SJSA1 (cell line): ENCODE measurements at regions not wholly inside any gene's neighbourhood (a gene's known extent, or its start where the extent isn't known, plus 50 kb on each side); places are given as distances from the start of the nearest gene placed in this dataset.

Experiments used
- DNase-seq, 2 experiments: peaks; one replicate each; pipeline ENCODE4 v3.0.0-alpha.2; 2015 to 2020; ENCODE audit warnings: low spot score in 2 of 2, low read depth in 1 of 2
- H3K27ac ChIP-seq: fragments of 250-450 bp; sonication (Bioruptor Pico); 2 replicates; pipeline ENCODE4 v1.5.1; 2020; ENCODE audit warnings: mild to moderate bottlenecking, moderate library complexity
- H3K27me3 ChIP-seq: fragments of 250-450 bp; sonication (Bioruptor Pico); replicated peaks from 2 replicates; pipeline ENCODE4 v1.5.1; 2020; ENCODE audit warnings: mild to moderate bottlenecking, moderate library complexity
- H3K36me3 ChIP-seq: fragments of 250-450 bp; sonication (Bioruptor Pico); 2 replicates; pipeline ENCODE4 v1.5.1; 2020; ENCODE audit warnings: mild to moderate bottlenecking
- H3K4me1 ChIP-seq: fragments of 250-450 bp; sonication (Bioruptor Pico); replicated peaks from 2 replicates; pipeline ENCODE4 v1.6.1; 2021; ENCODE audit warnings: mild to moderate bottlenecking
- H3K4me3 ChIP-seq: fragments of 250-450 bp; sonication (Bioruptor Pico); 2 replicates; pipeline ENCODE4 v1.5.1; 2020; ENCODE audit warnings: mild to moderate bottlenecking
- H3K9me3 ChIP-seq: fragments of 250-450 bp; sonication (Bioruptor Pico); replicated peaks from 2 replicates; pipeline ENCODE4 v1.5.1; 2020; ENCODE audit warnings: mild to moderate bottlenecking

DNA sequence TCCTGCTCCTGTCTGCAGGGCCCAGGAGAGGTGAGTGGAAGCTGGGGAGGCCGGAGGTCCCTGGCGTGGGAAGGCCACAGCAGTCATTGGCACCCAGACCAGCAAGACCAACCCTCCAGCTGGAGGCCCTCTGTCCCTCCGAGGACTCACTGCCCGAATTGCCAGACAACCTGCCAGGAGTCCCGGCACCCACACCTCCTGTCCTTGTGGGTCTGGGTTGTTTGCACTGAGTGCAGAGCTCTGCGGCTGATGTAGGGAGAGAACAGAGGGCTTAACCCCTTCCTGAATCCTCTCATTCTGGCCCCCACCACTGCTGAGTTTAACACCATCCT is 204.9 kb downstream of the KIF26A start:
- no peak for DNase-seq
- Histone ChIP-seq H3K4me1 (no peaks in the 10 kb centered on the region), H3K4me3 (no peak overlapping the region), H3K27me3 (no peaks in the 10 kb centered on the region), H3K36me3 (no peaks in the 10 kb centered on the region), H3K27ac (no peak overlapping the region), H3K9me3 (no peaks in the 10 kb centered on the region)

- Histone ChIP-seq H3K4me3 (no peak overlapping the region), H3K27ac (no peak overlapping the region), H3K27me3 (no peaks in the 10 kb centered on the region), H3K9me3 (no peaks in the 10 kb centered on the region), H3K36me3 (no peaks in the 10 kb centered on the region), H3K4me1 (no peaks in the 10 kb centered on the region)
- no peak for DNase-seq
Observed at GRCh38 chr14:104343690-104344640, 205.6 kb downstream of the KIF26A start.

GRCh38 chr14:104344818-104345620 is 206.6 kb downstream of the KIF26A start:
- Histone ChIP-seq H3K36me3 (no peaks in the 10 kb centered on the region), H3K27ac (no peak overlapping the region), H3K27me3 (no peaks in the 10 kb centered on the region), H3K9me3 (no peaks in the 10 kb centered on the region), H3K4me1 (no peaks in the 10 kb centered on the region), H3K4me3 (no peak overlapping the region)
- DNase-seq: no peak

GRCh38 chr14:104345621-104346462 is 207.5 kb downstream of the KIF26A start:
- H3K4me1 ChIP-seq: no peaks in the 10 kb centered on the region
- H3K36me3 ChIP-seq: no peaks in the 10 kb centered on the region
- no peak overlapping the region for H3K27ac ChIP-seq
- H3K4me3 ChIP-seq: no peak overlapping the region
- H3K27me3 ChIP-seq: no peaks in the 10 kb centered on the region; the same call in 1 of the 2 replicates
- peak in 1 of 2 experiments; percentile 31 for DNase-seq
- H3K9me3 ChIP-seq: no peaks in the 10 kb centered on the region

DNA sequence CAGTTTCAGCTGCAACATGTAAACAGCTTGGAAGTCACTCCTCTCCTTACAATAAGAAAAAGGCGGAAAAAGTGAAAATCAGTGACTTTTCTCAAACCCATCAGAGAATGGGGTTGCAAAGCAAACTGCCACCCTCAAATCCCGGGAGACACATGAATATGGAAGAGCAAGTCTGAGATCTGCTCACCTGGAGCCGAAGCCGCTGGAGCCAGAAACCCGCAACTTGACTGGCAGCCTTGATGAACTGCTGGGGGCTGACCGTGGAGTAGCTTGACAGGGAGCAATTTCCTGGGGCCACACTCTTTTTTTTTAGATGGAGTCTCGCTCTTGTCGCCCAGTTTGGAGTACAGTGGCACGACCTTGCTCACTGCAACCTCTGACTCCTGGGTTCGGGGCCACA is 208.2 kb downstream of the KIF26A start:
- Histone ChIP-seq H3K9me3 (no peaks in the 10 kb centered on the region), H3K4me3 (no peak overlapping the region), H3K27ac (no peak overlapping the region), H3K4me1 (no peaks in the 10 kb centered on the region), H3K27me3 (no peaks in the 10 kb centered on the region; the same call in 1 of the 2 replicates), H3K36me3 (no peaks in the 10 kb centered on the region)
- DNase-seq: no peak

- Histone ChIP-seq H3K36me3 (no peaks in the 10 kb centered on the region), H3K4me3 (no peak overlapping the region), H3K4me1 (no peaks in the 10 kb centered on the region), H3K9me3 (no peaks in the 10 kb centered on the region), H3K27me3 (no peaks in the 10 kb centered on the region; the same call in 1 of the 2 replicates), H3K27ac (no peak overlapping the region)
- DNase-seq: peak in 1 of 2 experiments; percentile 13
Observed at GRCh38 chr14:104348741-104349140, 210.4 kb downstream of the KIF26A start.

- no peaks in the 10 kb centered on the region for H3K36me3 ChIP-seq
- H3K9me3 ChIP-seq: no peaks in the 10 kb centered on the region
- H3K27ac ChIP-seq: no peak overlapping the region
- DNase-seq: no peak
- no peaks in the 10 kb centered on the region for H3K4me1 ChIP-seq
- H3K27me3 ChIP-seq: no peaks in the 10 kb centered on the region; the same call in 1 of the 2 replicates
- no peak overlapping the region for H3K4me3 ChIP-seq
Observed at GRCh38 chr14:104349950-104350349, 211.6 kb downstream of the KIF26A start.

DNA sequence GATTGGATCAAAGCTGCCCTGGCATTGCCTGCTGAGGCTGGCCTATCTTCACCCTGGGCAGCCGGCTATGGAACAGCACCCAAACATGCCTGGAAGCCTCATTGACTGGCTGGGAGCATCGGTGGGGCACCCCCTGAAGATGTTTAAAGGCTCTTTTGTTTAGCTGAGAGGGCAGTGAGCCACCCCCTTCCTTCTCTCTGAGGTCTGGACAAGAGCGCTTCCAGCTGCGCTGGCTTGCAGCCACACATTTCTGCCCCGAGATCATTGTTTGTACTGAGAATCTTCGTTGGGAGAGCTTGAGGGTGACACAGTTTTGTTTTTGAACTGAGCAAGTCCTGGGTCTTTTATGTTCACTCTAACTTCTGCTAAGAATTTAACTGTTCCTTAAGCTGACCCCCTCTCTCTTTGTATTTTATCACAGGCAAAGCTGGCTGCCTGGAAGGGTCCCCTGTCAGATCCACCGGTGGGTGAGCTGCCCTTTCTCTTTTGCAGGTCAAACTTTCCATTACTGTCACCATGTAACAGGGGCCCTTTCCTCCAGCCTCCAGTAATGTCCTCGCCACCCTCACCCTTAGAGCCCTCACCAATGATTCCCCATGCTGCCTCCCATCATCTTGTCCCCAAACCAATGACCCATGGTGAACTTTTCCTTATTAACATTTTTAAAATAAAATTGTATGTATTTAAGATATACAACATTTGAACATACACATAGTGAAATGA is 212.2 kb downstream of the KIF26A start:
- Histone ChIP-seq H3K27me3 (no peaks in the 10 kb centered on the region; the same call in 1 of the 2 replicates), H3K36me3 (no peaks in the 10 kb centered on the region), H3K4me1 (no peaks in the 10 kb centered on the region), H3K4me3 (no peak overlapping the region), H3K9me3 (no peaks in the 10 kb centered on the region), H3K27ac (no peak overlapping the region)
- DNase-seq: no peak

DNA sequence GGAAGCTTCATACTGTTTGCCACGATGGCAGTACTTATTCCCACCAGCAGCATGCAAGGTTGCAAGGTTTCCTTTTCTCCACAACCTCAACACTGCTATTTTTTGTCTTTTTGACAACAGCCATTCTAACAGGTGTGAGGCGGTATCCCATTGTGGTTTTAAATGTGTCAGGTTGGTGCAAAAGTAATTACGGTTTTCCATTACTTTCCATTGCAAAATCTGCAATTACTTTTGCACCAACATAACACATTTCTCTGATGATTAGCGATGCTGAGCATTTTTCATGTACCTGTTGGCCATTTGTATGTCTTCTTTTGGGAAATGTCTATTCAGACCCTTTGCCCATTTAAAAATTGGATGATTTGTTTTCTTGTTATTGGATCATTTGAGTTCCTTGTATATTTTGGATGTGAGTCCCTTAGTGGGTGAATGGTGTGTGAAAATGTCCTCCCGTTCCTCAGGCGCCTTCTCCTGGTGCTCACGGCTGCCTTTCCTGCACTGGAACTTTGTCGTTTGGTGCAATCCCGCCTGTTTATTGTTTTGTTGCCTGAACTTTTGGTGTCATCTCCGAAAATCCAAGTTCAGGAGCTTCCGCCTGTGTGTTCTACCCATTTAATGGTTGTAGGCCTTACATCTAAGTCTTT is 213.6 kb downstream of the KIF26A start:
- DNase-seq: no peak
- Histone ChIP-seq H3K4me3 (no peak overlapping the region), H3K27ac (no peak overlapping the region), H3K4me1 (no peaks in the 10 kb centered on the region), H3K27me3 (no peaks in the 10 kb centered on the region; the same call in 1 of the 2 replicates), H3K9me3 (no peaks in the 10 kb centered on the region), H3K36me3 (no peaks in the 10 kb centered on the region)

GRCh38 chr14:104352493-104353220 is 214.3 kb downstream of the KIF26A start:
- Histone ChIP-seq H3K4me1 (no peaks in the 10 kb centered on the region), H3K4me3 (no peak overlapping the region), H3K27ac (no peak overlapping the region), H3K27me3 (no peaks in the 10 kb centered on the region; the same call in 1 of the 2 replicates), H3K36me3 (no peaks in the 10 kb centered on the region), H3K9me3 (no peaks in the 10 kb centered on the region)
- DNase-seq: no peak

GRCh38 chr14:104353221-104353920 is 215.0 kb downstream of the KIF26A start:
- Histone ChIP-seq H3K9me3 (no peaks in the 10 kb centered on the region), H3K4me3 (no peak overlapping the region), H3K4me1 (no peaks in the 10 kb centered on the region), H3K27me3 (no peaks in the 10 kb centered on the region; the same call in 1 of the 2 replicates), H3K27ac (no peak overlapping the region), H3K36me3 (no peaks in the 10 kb centered on the region)
- no peak for DNase-seq
